SK-N-SH treated with all-trans-retinoic acid at 6 μM for 48 hours (cell line): ENCODE measurements at regions not wholly inside any gene's neighbourhood (a gene's known extent, or its start where the extent isn't known, plus 50 kb on each side); places are given as distances from the start of the nearest gene placed in this dataset.

Source experiments
- ATAC-seq: fragments of 200-7000 bp; cut with Tn5 transposase; 3 replicates; pipeline ENCODE4 v1.9.1; 2020; ENCODE audit warnings: mild to moderate bottlenecking, moderate library complexity
- ARNTL ChIP-seq: fragments of 450-650 bp; formaldehyde crosslinking; IDR thresholded peaks from 2 replicates; pipeline ENCODE4 v1.5.0; 2020; ENCODE audit warnings: low read depth, mild to moderate bottlenecking, moderate library complexity, borderline replicate concordance
- BACH2 ChIP-seq: fragments of 250-450 bp; sonication (Bioruptor Pico); IDR thresholded peaks from 2 replicates; pipeline ENCODE4 v1.9.0; 2021; ENCODE audit warnings: mild to moderate bottlenecking, borderline replicate concordance
- CREB5 ChIP-seq: fragments of 250-450 bp; sonication (Bioruptor Pico); IDR thresholded peaks from 2 replicates; pipeline ENCODE4 v1.5.1; 2020; ENCODE audit warnings: low read depth, mild to moderate bottlenecking, moderate library complexity
- CSDC2 ChIP-seq: fragments of 250-450 bp; sonication (Bioruptor Pico); IDR thresholded peaks from 2 replicates; pipeline ENCODE4 v1.5.0; 2020; ENCODE audit warnings: mild to moderate bottlenecking, moderate library complexity
- CSRNP3 ChIP-seq: fragments of 250-450 bp; sonication (Bioruptor Pico); IDR thresholded peaks from 2 replicates; pipeline ENCODE4 v1.5.1; 2021; ENCODE audit warnings: mild to moderate bottlenecking, moderate library complexity
- ESRRG ChIP-seq: fragments of 250-450 bp; sonication (Bioruptor Pico); IDR thresholded peaks from 2 replicates; pipeline ENCODE4 v1.6.1; 2021; ENCODE audit warnings: mild to moderate bottlenecking
- GLIS3 ChIP-seq: fragments of 250-450 bp; sonication (Bioruptor Pico); IDR thresholded peaks from 2 replicates; pipeline ENCODE4 v1.5.0; 2020; ENCODE audit warnings: mild to moderate bottlenecking, moderate library complexity
- ISL1 ChIP-seq: fragments of 250-450 bp; sonication (Bioruptor Pico); IDR thresholded peaks from 2 replicates; pipeline ENCODE4 v2.1.2; 2022; ENCODE audit warnings: mild to moderate bottlenecking, moderate library complexity
- OSR1 ChIP-seq: fragments of 250-450 bp; sonication (Bioruptor Pico); IDR thresholded peaks from 2 replicates; pipeline ENCODE4 v1.8.0; 2022; ENCODE audit warnings: moderate library complexity, mild to moderate bottlenecking, inconsistent platforms
- PATZ1 ChIP-seq: fragments of 250-450 bp; sonication (Bioruptor Pico); IDR thresholded peaks from 2 replicates; pipeline ENCODE4 v1.8.0; 2020; ENCODE audit warnings: mild to moderate bottlenecking, moderate library complexity, borderline replicate concordance
- POU6F1 ChIP-seq: fragments of 250-450 bp; sonication (Bioruptor Pico); IDR thresholded peaks from 2 replicates; pipeline ENCODE4 v1.8.0; 2021; ENCODE audit warnings: low read depth, mild to moderate bottlenecking, moderate library complexity, borderline replicate concordance
- PPARA ChIP-seq: fragments of 250-450 bp; sonication (Bioruptor Pico); IDR thresholded peaks from 2 replicates; pipeline ENCODE4 v1.5.0; 2020; ENCODE audit warnings: mild to moderate bottlenecking, borderline replicate concordance
- RARB ChIP-seq: fragments of 250-450 bp; sonication (Bioruptor Pico); IDR thresholded peaks from 2 replicates; pipeline ENCODE4 v1.8.0; 2021; ENCODE audit warnings: mild to moderate bottlenecking, moderate library complexity
- SNAI2 ChIP-seq: fragments of 250-450 bp; sonication (Bioruptor Pico); IDR thresholded peaks from 2 replicates; pipeline ENCODE4 v1.5.0; 2020; ENCODE audit warnings: mild to moderate bottlenecking, moderate library complexity
- TCF4 ChIP-seq: fragments of 250-450 bp; sonication (Bioruptor Pico); IDR thresholded peaks from 2 replicates; pipeline ENCODE4 v1.8.0; 2021; ENCODE audit warnings: mild to moderate bottlenecking, moderate library complexity, borderline replicate concordance
- TOX ChIP-seq: fragments of 250-450 bp; sonication (Bioruptor Pico); IDR thresholded peaks from 2 replicates; pipeline ENCODE4 v1.8.0; 2021; ENCODE audit warnings: mild to moderate bottlenecking, moderate library complexity, borderline replicate concordance
- ZC3H10 ChIP-seq: fragments of 250-450 bp; sonication (Bioruptor Pico); IDR thresholded peaks from 2 replicates; pipeline ENCODE4 v1.5.1; 2021; ENCODE audit warnings: mild to moderate bottlenecking, moderate library complexity
- ZFP3 ChIP-seq: fragments of 250-450 bp; sonication (Bioruptor Pico); IDR thresholded peaks from 2 replicates; pipeline ENCODE4 v1.5.0; 2020; ENCODE audit warnings: mild to moderate bottlenecking, moderate library complexity
- ZFP30 ChIP-seq: fragments of 450-650 bp; formaldehyde crosslinking; IDR thresholded peaks from 2 replicates; pipeline ENCODE4 v1.5.0; 2022; ENCODE audit warnings: mild to moderate bottlenecking, moderate library complexity
- ZNF565 ChIP-seq: fragments of 450-650 bp; formaldehyde crosslinking; conservative IDR thresholded peaks from 2 replicates; pipeline ENCODE4 v1.5.0; 2020; ENCODE audit warnings: low read depth, mild to moderate bottlenecking, moderate library complexity
- ZNF70 ChIP-seq: fragments of 450-650 bp; formaldehyde crosslinking; IDR thresholded peaks from 2 replicates; pipeline ENCODE4 v1.5.0; 2020; ENCODE audit warnings: mild to moderate bottlenecking, moderate library complexity
- ZNF8 ChIP-seq: fragments of 450-650 bp; formaldehyde crosslinking; IDR thresholded peaks from 2 replicates; pipeline ENCODE4 v1.5.0; 2020; ENCODE audit warnings: mild to moderate bottlenecking, moderate library complexity

- TF ChIP-seq POU6F1 (CRISPR knock-in tag) (no peak), ARNTL (CRISPR knock-in tag) (no peak), PATZ1 (no peak), ZFP30 (CRISPR knock-in tag) (no peak), OSR1 (no peak), ZNF565 (no peak), CREB5 (CRISPR knock-in tag) (no peak)
These were observed 305.6 kb upstream of the ANKRD30A start (continued) for GRCh38 chr10:36819781-36820180.

GRCh38 chr10:36817898-36818297 is 307.5 kb upstream of the ANKRD30A start:
- no peak for TF ChIP-seq CREB5 (CRISPR knock-in tag)
- TF ChIP-seq OSR1 = no peak
- no peak for TF ChIP-seq ZNF565
- no peak for TF ChIP-seq TOX
- TF ChIP-seq PATZ1 = no peak
- no peak for TF ChIP-seq ZC3H10 (CRISPR knock-in tag)
- no peak for TF ChIP-seq ESRRG (CRISPR knock-in tag)
- TF ChIP-seq ISL1 = no peak
- no peak for TF ChIP-seq PPARA (CRISPR knock-in tag)
- TF ChIP-seq TCF4 (CRISPR knock-in tag) = no peak
- no peak for TF ChIP-seq BACH2
- no peak for TF ChIP-seq CSDC2
- TF ChIP-seq ZFP3 (CRISPR knock-in tag) = no peak
- no peak for TF ChIP-seq RARB (CRISPR knock-in tag)
- TF ChIP-seq ARNTL (CRISPR knock-in tag) = no peak
- TF ChIP-seq ZFP30 (CRISPR knock-in tag) = no peak
- no peak for TF ChIP-seq ZNF8 (CRISPR knock-in tag)
- TF ChIP-seq CSRNP3 = no peak
- no peak for ATAC-seq

GRCh38 chr10:36808625-36809362 is 316.6 kb upstream of the ANKRD30A start:
- TF ChIP-seq ZFP3 (CRISPR knock-in tag) (no peak), ZNF565 (no peak), PATZ1 (no peak), CSRNP3 (no peak), PPARA (CRISPR knock-in tag) (no peak), ISL1 (no peak), TOX (no peak), SNAI2 (no peak), ZC3H10 (CRISPR knock-in tag) (no peak), OSR1 (no peak), CSDC2 (no peak), ESRRG (CRISPR knock-in tag) (no peak), ZFP30 (CRISPR knock-in tag) (no peak), GLIS3 (no peak), RARB (CRISPR knock-in tag) (no peak), ZNF70 (CRISPR knock-in tag) (no peak), TCF4 (CRISPR knock-in tag) (no peak), ZNF8 (CRISPR knock-in tag) (no peak)
- ATAC-seq = no peak
